ENCODE measurements at regions not wholly inside any gene's neighbourhood (a gene's known extent, or its start where the extent isn't known, plus 50 kb on each side); places are given as distances from the start of the nearest gene placed in this dataset.
"Not testable (repeated sequence)": the region's sequence is repeated elsewhere in the genome, so short reads cannot be mapped to it uniquely, and the experiment has no call there.

GRCh38 chr7:152504367-152504766 lies 68.6 kb upstream of the KMT2C start:
- no peaks in the 10 kb centered on the region for H3K9me3 ChIP-seq (ENCODE audit: control insufficient read depth, insufficient read depth, low read length)
- H3K4me1 ChIP-seq (ENCODE audit: insufficient read depth, low read length): no peaks in the 10 kb centered on the region
- H3K36me3 ChIP-seq (ENCODE audit: insufficient read depth, low read length): no peaks in the 10 kb centered on the region
- no peak overlapping the region for H3K9ac ChIP-seq (ENCODE audit: low read depth, low read length)

DNA sequence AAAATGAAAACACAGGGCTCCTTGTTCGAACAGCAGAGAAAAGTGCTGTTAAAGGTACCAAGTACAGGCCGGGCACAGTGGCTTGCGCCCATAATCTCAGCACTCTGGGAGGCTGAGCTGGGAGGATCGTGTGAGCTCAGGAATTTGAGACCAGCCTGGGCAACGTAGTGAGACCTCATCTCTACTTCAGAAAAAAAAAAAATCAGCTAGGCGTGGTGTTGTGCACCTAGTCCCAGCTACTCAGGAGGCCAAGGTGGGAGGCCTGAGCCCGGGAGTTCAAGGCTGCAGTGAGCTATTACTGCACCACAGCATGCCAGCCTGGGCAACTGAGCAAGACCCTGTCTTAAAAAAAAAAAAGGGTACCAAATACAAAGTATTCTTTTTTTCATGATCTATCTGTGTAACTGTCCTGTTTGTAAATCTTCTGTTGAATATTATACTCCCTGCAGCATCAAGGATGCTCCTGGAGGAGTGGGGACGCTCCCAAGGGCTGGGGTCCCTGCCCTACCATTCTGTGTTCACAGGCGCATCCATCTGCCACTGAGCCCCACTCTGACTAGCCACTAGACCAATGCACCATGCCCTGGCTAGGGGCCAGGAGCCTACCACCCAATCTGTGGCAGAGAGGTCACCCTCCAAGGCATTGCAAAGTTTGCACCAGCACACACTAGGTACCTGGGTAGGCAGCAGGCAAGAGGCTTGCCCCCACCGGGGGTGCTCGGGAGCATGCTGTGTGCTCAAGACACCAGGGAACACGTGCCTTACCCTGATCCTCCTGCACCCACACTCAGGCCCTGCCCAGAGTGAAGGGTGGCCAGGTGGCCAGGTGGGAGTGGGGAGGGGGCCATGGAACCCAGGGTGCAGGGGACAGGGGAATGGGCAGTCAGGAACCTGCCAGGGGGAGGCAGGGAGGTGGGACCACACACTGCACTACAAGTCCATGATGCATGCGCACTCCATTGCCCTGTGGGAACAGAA lies 67.3 kb upstream of the KMT2C start:
- Histone ChIP-seq H3K9ac (ENCODE audit: low read depth, low read length) (no peak overlapping the region), H3K36me3 (ENCODE audit: insufficient read depth, low read length) (no peaks in the 10 kb centered on the region), H3K4me1 (ENCODE audit: insufficient read depth, low read length) (no peaks in the 10 kb centered on the region), H3K9me3 (ENCODE audit: control insufficient read depth, insufficient read depth, low read length) (no peaks in the 10 kb centered on the region)

DNA sequence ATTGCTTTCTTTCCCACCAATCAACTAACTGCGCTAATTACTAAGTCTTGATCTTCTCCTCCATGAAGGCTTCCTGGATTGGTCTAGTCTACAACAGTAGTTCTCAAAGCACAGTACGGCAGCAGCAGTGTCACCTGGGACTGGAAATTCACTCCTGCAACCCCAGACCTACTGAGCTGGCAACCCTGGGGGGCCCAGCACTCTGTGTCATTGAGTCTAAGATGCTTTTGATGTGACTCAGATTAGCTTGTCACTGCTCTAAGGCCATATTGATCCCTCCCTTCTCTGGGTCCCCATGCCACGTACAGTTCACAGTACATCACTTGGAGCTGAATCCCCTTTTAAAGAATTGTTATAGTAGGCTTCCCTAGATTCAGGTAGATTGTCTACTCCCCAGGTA lies 65.7 kb upstream of the KMT2C start:
- no peaks in the 10 kb centered on the region for H3K4me1 ChIP-seq (ENCODE audit: insufficient read depth, low read length)
- no peak overlapping the region for H3K9ac ChIP-seq (ENCODE audit: low read depth, low read length)
- H3K9me3 ChIP-seq (ENCODE audit: control insufficient read depth, insufficient read depth, low read length): no peaks in the 10 kb centered on the region
- H3K36me3 ChIP-seq (ENCODE audit: insufficient read depth, low read length): no peaks in the 10 kb centered on the region

DNA sequence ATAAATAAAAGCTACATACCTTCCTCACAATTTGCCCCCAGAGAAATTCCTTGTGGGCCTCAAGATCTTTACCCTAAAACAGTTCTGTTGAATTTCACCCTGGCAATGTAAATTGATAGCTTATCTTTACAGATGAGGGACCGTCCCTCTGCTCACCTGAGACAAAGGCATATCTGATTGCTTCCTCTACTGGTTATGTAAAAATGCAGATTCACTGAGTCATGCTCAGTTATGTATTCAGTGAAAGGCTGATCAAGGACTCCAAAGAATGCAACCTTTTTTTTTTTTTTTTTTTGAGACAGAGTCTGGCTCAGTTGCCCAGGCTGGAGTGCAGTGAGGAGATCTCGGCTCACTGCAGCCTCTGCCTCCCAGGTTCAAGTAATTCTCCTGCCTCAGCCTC lies 64.2 kb upstream of the KMT2C start:
- H3K9me3 ChIP-seq (ENCODE audit: control insufficient read depth, insufficient read depth, low read length); H3K36me3 ChIP-seq (ENCODE audit: insufficient read depth, low read length); H3K4me1 ChIP-seq (ENCODE audit: insufficient read depth, low read length); H3K9ac ChIP-seq (ENCODE audit: low read depth, low read length): not testable (repeated sequence)

DNA sequence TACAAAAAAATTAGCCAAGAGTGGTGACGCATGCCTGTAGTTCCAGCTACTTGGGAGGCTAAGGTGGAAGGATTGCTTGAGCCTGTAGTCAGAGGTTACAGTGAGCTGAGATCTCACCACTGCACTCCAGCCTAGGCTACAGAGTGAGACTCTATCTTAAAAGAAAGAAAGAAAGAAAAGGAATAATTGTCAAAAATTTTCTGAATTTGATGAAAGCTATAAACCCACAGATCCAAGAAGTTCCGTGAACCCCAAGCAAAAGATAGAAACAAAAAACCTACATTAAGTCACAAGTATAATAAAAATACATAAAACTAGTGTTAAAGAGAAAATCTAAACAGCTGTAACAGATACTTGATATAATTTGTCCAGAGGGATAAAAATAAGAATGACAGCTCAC lies 60.1 kb upstream of the KMT2C start:
- Histone ChIP-seq H3K36me3 (ENCODE audit: insufficient read depth, low read length) (no peaks in the 10 kb centered on the region), H3K9me3 (ENCODE audit: control insufficient read depth, insufficient read depth, low read length) (no peaks in the 10 kb centered on the region), H3K9ac (ENCODE audit: low read depth, low read length) (no peak overlapping the region), H3K4me1 (ENCODE audit: insufficient read depth, low read length) (no peaks in the 10 kb centered on the region)

DNA sequence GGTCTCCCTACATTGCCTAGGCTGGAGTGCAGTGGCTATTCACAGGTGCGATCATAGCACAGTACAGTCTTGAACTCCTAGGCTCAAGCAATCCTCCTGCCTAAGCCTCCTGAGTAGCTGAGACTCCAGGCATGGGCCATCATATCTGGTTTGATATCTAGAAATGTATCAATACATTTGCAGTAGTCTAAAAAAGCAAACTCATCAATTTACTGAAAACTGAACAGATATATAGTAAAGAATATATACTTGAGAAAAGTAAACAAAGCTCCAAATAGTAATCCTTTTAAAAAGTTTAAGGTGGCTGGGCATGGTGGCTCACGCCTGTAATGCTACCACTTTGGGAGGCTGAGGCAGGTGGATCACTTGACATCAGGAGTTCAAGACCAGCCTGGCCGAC lies 57.1 kb upstream of the KMT2C start:
- H3K36me3 ChIP-seq (ENCODE audit: insufficient read depth, low read length): no peaks in the 10 kb centered on the region
- no peaks in the 10 kb centered on the region for H3K4me1 ChIP-seq (ENCODE audit: insufficient read depth, low read length)
- H3K9ac ChIP-seq (ENCODE audit: low read depth, low read length): no peak overlapping the region
- no peaks in the 10 kb centered on the region for H3K9me3 ChIP-seq (ENCODE audit: control insufficient read depth, insufficient read depth, low read length)

DNA sequence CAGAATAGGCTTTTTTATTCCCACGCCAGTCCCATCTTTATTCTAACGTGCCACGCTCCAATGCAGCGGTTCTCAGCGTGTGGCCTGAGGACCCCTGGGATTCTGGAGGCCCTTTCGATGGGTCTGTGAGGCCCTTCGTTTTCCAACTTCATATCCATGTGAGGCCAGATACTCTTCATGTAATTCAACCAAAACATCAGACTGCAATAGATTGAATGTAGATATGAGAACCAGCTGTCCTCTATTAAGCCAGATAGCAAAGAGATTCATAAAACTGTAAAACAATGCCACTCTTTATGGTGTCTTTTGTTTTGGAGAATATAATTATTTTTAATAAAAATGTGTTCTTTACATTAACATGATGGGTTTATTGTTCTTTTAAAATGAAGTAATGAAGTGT lies 53.2 kb upstream of the KMT2C start:
- no peaks in the 10 kb centered on the region for H3K4me1 ChIP-seq (ENCODE audit: insufficient read depth, low read length)
- no peaks in the 10 kb centered on the region for H3K36me3 ChIP-seq (ENCODE audit: insufficient read depth, low read length)
- no peak overlapping the region for H3K9ac ChIP-seq (ENCODE audit: low read depth, low read length)
- no peaks in the 10 kb centered on the region for H3K9me3 ChIP-seq (ENCODE audit: control insufficient read depth, insufficient read depth, low read length)

GRCh38 chr7:152486968-152487367 lies 51.2 kb upstream of the KMT2C start:
- Histone ChIP-seq H3K36me3 (ENCODE audit: insufficient read depth, low read length) (no peaks in the 10 kb centered on the region), H3K4me1 (ENCODE audit: insufficient read depth, low read length) (no peaks in the 10 kb centered on the region), H3K9me3 (ENCODE audit: control insufficient read depth, insufficient read depth, low read length) (no peaks in the 10 kb centered on the region), H3K9ac (ENCODE audit: low read depth, low read length) (no peak overlapping the region)

- no peak overlapping the region for H3K9ac ChIP-seq (ENCODE audit: low read depth, low read length)
- no peaks in the 10 kb centered on the region for H3K4me1 ChIP-seq (ENCODE audit: insufficient read depth, low read length)
- H3K9me3 ChIP-seq (ENCODE audit: control insufficient read depth, insufficient read depth, low read length): no peaks in the 10 kb centered on the region
- no peaks in the 10 kb centered on the region for H3K36me3 ChIP-seq (ENCODE audit: insufficient read depth, low read length)
Observed at GRCh38 chr7:152485826-152486225, 50.0 kb upstream of the KMT2C start.
